ENCODE measurements at regions not wholly inside any gene's neighbourhood (a gene's known extent, or its start where the extent isn't known, plus 50 kb on each side); places are given as distances from the start of the nearest gene placed in this dataset.

- no CpG with 5 or more reads among the region's 2 CpGs for WGBS (ENCODE audit: insufficient coverage)
- Mint-ChIP-seq H3K36me3 (no peaks in the 10 kb centered on the region), H3K9me3 (peaks cover 14 to 32% (median 20%) of the 10 kb centered on the region in 3 donors), H3K27me3 (no peaks in the 10 kb centered on the region), H3K27ac (no peak overlapping the region), H3K4me3 (no peak overlapping the region), H3K4me1 (no peaks in the 10 kb centered on the region)
- H3K27ac ChIP-seq (ENCODE audit: low read length), result no peak overlapping the region
- POLR2A ChIA-PET, result no interaction called here
- H3K9me3 ChIP-seq, result no peaks in the 10 kb centered on the region
- DNase-seq, result no peak
- H3K36me3 ChIP-seq (ENCODE audit: control insufficient read depth in 2 of 2, extremely low read depth in 1 of 2, insufficient read depth in 1 of 2, low read length in 1 of 2), result no peaks in the 10 kb centered on the region
- CTCF ChIA-PET, result no interaction called here
- no peaks in the 10 kb centered on the region for H3K27me3 ChIP-seq (replicated peaks in 1 of 2; ENCODE audit: control insufficient read depth in 2 of 2, extremely low read depth in 1 of 2, insufficient read depth in 2 of 2, low read length in 1 of 2)
- no peak for ATAC-seq (replicated peaks in 1 of 4)
- H3K4me3 ChIP-seq (ENCODE audit: control insufficient read depth in 1 of 2, extremely low read depth in 1 of 2, low read length in 1 of 2), result no peak overlapping the region
- H3K4me1 ChIP-seq (ENCODE audit: control insufficient read depth in 1 of 2, extremely low read depth in 1 of 2, insufficient read depth in 2 of 2, low read length in 2 of 2), result no peaks in the 10 kb centered on the region
Measured at GRCh38 chr5:8756498-8757084, 789.3 kb downstream of the SEMA5A start.

- no peaks in the 10 kb centered on the region for H3K27me3 Mint-ChIP-seq
- H3K9me3 Mint-ChIP-seq, result peaks cover 3 to 13% (median 6%) of the 10 kb centered on the region in 3 donors
- H3K36me3 Mint-ChIP-seq, result no peaks in the 10 kb centered on the region
- no peak overlapping the region for H3K4me3 ChIP-seq (ENCODE audit: control insufficient read depth in 1 of 2, extremely low read depth in 1 of 2, low read length in 1 of 2)
- 80% methylated on average over 1 of the region's 3 CpGs for WGBS (ENCODE audit: insufficient coverage)
- H3K27ac ChIP-seq (ENCODE audit: low read length), result no peak overlapping the region
- ATAC-seq (replicated peaks in 1 of 4), result no peak
- H3K9me3 ChIP-seq, result no peaks in the 10 kb centered on the region
- H3K4me3 Mint-ChIP-seq, result no peak overlapping the region
- H3K36me3 ChIP-seq (ENCODE audit: control insufficient read depth in 2 of 2, extremely low read depth in 1 of 2, insufficient read depth in 1 of 2, low read length in 1 of 2), result no peaks in the 10 kb centered on the region
- no peaks in the 10 kb centered on the region for H3K4me1 Mint-ChIP-seq
- no peaks in the 10 kb centered on the region for H3K4me1 ChIP-seq (ENCODE audit: control insufficient read depth in 1 of 2, extremely low read depth in 1 of 2, insufficient read depth in 2 of 2, low read length in 2 of 2)
- ChIA-PET POLR2A (no interaction called here), CTCF (no interaction called here)
- H3K27me3 ChIP-seq (replicated peaks in 1 of 2; ENCODE audit: control insufficient read depth in 2 of 2, extremely low read depth in 1 of 2, insufficient read depth in 2 of 2, low read length in 1 of 2), result no peaks in the 10 kb centered on the region
- DNase-seq, result no peak
- H3K27ac Mint-ChIP-seq, result no peak overlapping the region
Measured at GRCh38 chr5:8765886-8766285, 780.0 kb downstream of the SEMA5A start.

- H3K4me3 Mint-ChIP-seq, result no peak overlapping the region
- CTCF ChIA-PET, result no interaction called here
- H3K4me3 ChIP-seq (ENCODE audit: control insufficient read depth in 1 of 2, extremely low read depth in 1 of 2, low read length in 1 of 2), result no peak overlapping the region
- no peaks in the 10 kb centered on the region for H3K4me1 Mint-ChIP-seq
- no peak for ATAC-seq (replicated peaks in 1 of 4)
- no peak for DNase-seq
- no peaks in the 10 kb centered on the region for H3K36me3 Mint-ChIP-seq
- H3K9me3 Mint-ChIP-seq, result peaks cover under 1 to 9% (median 3%) of the 10 kb centered on the region in 3 donors
- H3K27ac ChIP-seq (ENCODE audit: low read length), result no peak overlapping the region
- H3K9me3 ChIP-seq, result no peaks in the 10 kb centered on the region
- H3K27ac Mint-ChIP-seq, result no peak overlapping the region
- no CpG with 5 or more reads among the region's 1 CpG for WGBS (ENCODE audit: insufficient coverage)
- POLR2A ChIA-PET, result no interaction called here
- no peaks in the 10 kb centered on the region for H3K27me3 Mint-ChIP-seq
- H3K4me1 ChIP-seq (ENCODE audit: control insufficient read depth in 1 of 2, extremely low read depth in 1 of 2, insufficient read depth in 2 of 2, low read length in 2 of 2), result no peaks in the 10 kb centered on the region
- no peaks in the 10 kb centered on the region for H3K36me3 ChIP-seq (ENCODE audit: control insufficient read depth in 2 of 2, extremely low read depth in 1 of 2, insufficient read depth in 1 of 2, low read length in 1 of 2)
- no peaks in the 10 kb centered on the region for H3K27me3 ChIP-seq (replicated peaks in 1 of 2; ENCODE audit: control insufficient read depth in 2 of 2, extremely low read depth in 1 of 2, insufficient read depth in 2 of 2, low read length in 1 of 2)
Measured at GRCh38 chr5:8766448-8766847, 779.4 kb downstream of the SEMA5A start.

GRCh38 chr5:8767111-8767510 lies 778.8 kb downstream of the SEMA5A start:
- Histone ChIP-seq H3K4me3 (ENCODE audit: control insufficient read depth in 1 of 2, extremely low read depth in 1 of 2, low read length in 1 of 2) (no peak overlapping the region), H3K27ac (ENCODE audit: low read length) (no peak overlapping the region), H3K4me1 (ENCODE audit: control insufficient read depth in 1 of 2, extremely low read depth in 1 of 2, insufficient read depth in 2 of 2, low read length in 2 of 2) (no peaks in the 10 kb centered on the region), H3K9me3 (no peaks in the 10 kb centered on the region), H3K36me3 (ENCODE audit: control insufficient read depth in 2 of 2, extremely low read depth in 1 of 2, insufficient read depth in 1 of 2, low read length in 1 of 2) (no peaks in the 10 kb centered on the region), H3K27me3 (replicated peaks in 1 of 2; ENCODE audit: control insufficient read depth in 2 of 2, extremely low read depth in 1 of 2, insufficient read depth in 2 of 2, low read length in 1 of 2) (no peaks in the 10 kb centered on the region)
- Mint-ChIP-seq H3K27me3 (no peaks in the 10 kb centered on the region), H3K36me3 (no peaks in the 10 kb centered on the region), H3K9me3 (peaks cover 0 to 12% (median 6%) of the 10 kb centered on the region in 3 donors), H3K27ac (no peak overlapping the region), H3K4me1 (no peaks in the 10 kb centered on the region), H3K4me3 (no peak overlapping the region)
- WGBS (ENCODE audit: insufficient coverage), result 60% methylated on average over 1 of the region's 3 CpGs
- no peak for ATAC-seq (replicated peaks in 1 of 4)
- no peak for DNase-seq
- ChIA-PET POLR2A (no interaction called here), CTCF (no interaction called here)

GRCh38 chr5:8767746-8768145 lies 778.1 kb downstream of the SEMA5A start:
- no peak overlapping the region for H3K4me3 ChIP-seq (ENCODE audit: control insufficient read depth in 1 of 2, extremely low read depth in 1 of 2, low read length in 1 of 2)
- no peaks in the 10 kb centered on the region for H3K9me3 ChIP-seq
- Mint-ChIP-seq H3K27me3 (no peaks in the 10 kb centered on the region), H3K9me3 (peaks cover 0 to 8% (median 6%) of the 10 kb centered on the region in 3 donors), H3K36me3 (no peaks in the 10 kb centered on the region), H3K27ac (no peak overlapping the region), H3K4me3 (no peak overlapping the region), H3K4me1 (no peaks in the 10 kb centered on the region)
- ATAC-seq (replicated peaks in 1 of 4) (no peak), DNase-seq (no peak)
- no peaks in the 10 kb centered on the region for H3K4me1 ChIP-seq (ENCODE audit: control insufficient read depth in 1 of 2, extremely low read depth in 1 of 2, insufficient read depth in 2 of 2, low read length in 2 of 2)
- H3K36me3 ChIP-seq (ENCODE audit: control insufficient read depth in 2 of 2, extremely low read depth in 1 of 2, insufficient read depth in 1 of 2, low read length in 1 of 2), result no peaks in the 10 kb centered on the region
- ChIA-PET CTCF (no interaction called here), POLR2A (no interaction called here)
- WGBS (ENCODE audit: insufficient coverage), result 60% methylated on average over 2 of the region's 3 CpGs
- no peak overlapping the region for H3K27ac ChIP-seq (ENCODE audit: low read length)
- H3K27me3 ChIP-seq (replicated peaks in 1 of 2; ENCODE audit: control insufficient read depth in 2 of 2, extremely low read depth in 1 of 2, insufficient read depth in 2 of 2, low read length in 1 of 2), result no peaks in the 10 kb centered on the region

GRCh38 chr5:8769631-8770030 lies 776.2 kb downstream of the SEMA5A start:
- Mint-ChIP-seq H3K27me3 (no peaks in the 10 kb centered on the region), H3K36me3 (no peaks in the 10 kb centered on the region), H3K27ac (no peak overlapping the region), H3K4me3 (no peak overlapping the region), H3K9me3 (peaks cover 0 to 8% (median 6%) of the 10 kb centered on the region in 3 donors), H3K4me1 (no peaks in the 10 kb centered on the region)
- Histone ChIP-seq H3K4me1 (ENCODE audit: control insufficient read depth in 1 of 2, extremely low read depth in 1 of 2, insufficient read depth in 2 of 2, low read length in 2 of 2) (no peaks in the 10 kb centered on the region), H3K4me3 (ENCODE audit: control insufficient read depth in 1 of 2, extremely low read depth in 1 of 2, low read length in 1 of 2) (no peak overlapping the region), H3K9me3 (no peaks in the 10 kb centered on the region), H3K36me3 (ENCODE audit: control insufficient read depth in 2 of 2, extremely low read depth in 1 of 2, insufficient read depth in 1 of 2, low read length in 1 of 2) (no peaks in the 10 kb centered on the region), H3K27me3 (replicated peaks in 1 of 2; ENCODE audit: control insufficient read depth in 2 of 2, extremely low read depth in 1 of 2, insufficient read depth in 2 of 2, low read length in 1 of 2) (no peaks in the 10 kb centered on the region), H3K27ac (ENCODE audit: low read length) (no peak overlapping the region)
- CTCF ChIA-PET, result no interaction called here
- no peak for ATAC-seq (replicated peaks in 1 of 4)
- POLR2A ChIA-PET, result no interaction called here
- no peak for DNase-seq
- WGBS (ENCODE audit: insufficient coverage), result 80% methylated on average over 1 of the region's 3 CpGs

- Mint-ChIP-seq H3K4me1 (no peaks in the 10 kb centered on the region), H3K36me3 (no peaks in the 10 kb centered on the region), H3K27me3 (no peaks in the 10 kb centered on the region), H3K4me3 (no peak overlapping the region), H3K9me3 (peaks cover 0 to 8% (median 6%) of the 10 kb centered on the region in 3 donors), H3K27ac (no peak overlapping the region)
- no CpG with 5 or more reads among the region's 3 CpGs for WGBS (ENCODE audit: insufficient coverage)
- H3K27me3 ChIP-seq (replicated peaks in 1 of 2; ENCODE audit: control insufficient read depth in 2 of 2, extremely low read depth in 1 of 2, insufficient read depth in 2 of 2, low read length in 1 of 2), result no peaks in the 10 kb centered on the region
- H3K4me3 ChIP-seq (ENCODE audit: control insufficient read depth in 1 of 2, extremely low read depth in 1 of 2, low read length in 1 of 2), result no peak overlapping the region
- ATAC-seq (replicated peaks in 1 of 4) (no peak), DNase-seq (no peak)
- H3K9me3 ChIP-seq, result no peaks in the 10 kb centered on the region
- H3K36me3 ChIP-seq (ENCODE audit: control insufficient read depth in 2 of 2, extremely low read depth in 1 of 2, insufficient read depth in 1 of 2, low read length in 1 of 2), result no peaks in the 10 kb centered on the region
- ChIA-PET POLR2A (no interaction called here), CTCF (no interaction called here)
- H3K27ac ChIP-seq (ENCODE audit: low read length), result no peak overlapping the region
- no peaks in the 10 kb centered on the region for H3K4me1 ChIP-seq (ENCODE audit: control insufficient read depth in 1 of 2, extremely low read depth in 1 of 2, insufficient read depth in 2 of 2, low read length in 2 of 2)
Measured at GRCh38 chr5:8770431-8770830, 775.4 kb downstream of the SEMA5A start.
